ENCODE measurements at regions not wholly inside any gene's neighbourhood (a gene's known extent, or its start where the extent isn't known, plus 50 kb on each side); places are given as distances from the start of the nearest gene placed in this dataset.

- peak; percentile 49 for DNase-seq
- Histone ChIP-seq H3K4me1 (no peaks in the 10 kb centered on the region), H3K9me3 (no peaks in the 10 kb centered on the region), H3K27me3 (no peaks in the 10 kb centered on the region), H3K4me3 (no peak overlapping the region), H3K27ac (no peak overlapping the region), H3K36me3 (no peaks in the 10 kb centered on the region)
- no peak for TF ChIP-seq EP300 (IDR thresholded peaks at IDR 0.05)
- TF ChIP-seq CTCF (IDR thresholded peaks at IDR 0.05) = no peak
- no peak for TF ChIP-seq POLR2A (IDR thresholded peaks at IDR 0.05)
- TF ChIP-seq POLR2AphosphoS5 (IDR thresholded peaks at IDR 0.05) = no peak
- intact Hi-C loops (cut with DNase I) = no loop called here
- 68 to 85% methylated on average over 10 of the region's 10 CpGs for WGBS, 2 donors
Measured at GRCh38 chr1:73180397-73181189, 898.3 kb upstream of the NEGR1 start.

DNA sequence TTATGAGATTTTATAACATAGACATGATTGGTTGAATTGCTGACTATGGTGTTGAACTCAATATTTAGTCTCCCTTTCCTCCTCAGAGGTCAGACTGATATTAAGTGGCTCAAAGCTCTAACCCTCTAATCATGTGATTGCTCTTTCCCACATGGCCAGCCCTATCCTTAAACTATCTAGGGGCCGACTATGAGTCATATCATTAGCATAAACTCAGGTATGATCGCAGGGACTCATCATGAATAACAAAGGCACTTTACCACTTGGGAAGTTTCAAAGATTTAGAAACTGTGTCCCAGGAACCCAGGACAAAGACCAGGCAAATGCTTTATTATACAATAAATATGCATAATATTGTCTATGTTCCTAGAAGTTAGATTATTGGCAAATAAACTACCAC is 894.6 kb upstream of the NEGR1 start:
- WGBS, 2 donors = 75 to 84% methylated on average over 2 of the region's 2 CpGs
- no peaks in the 10 kb centered on the region for H3K27me3 ChIP-seq
- TF ChIP-seq POLR2A (IDR thresholded peaks at IDR 0.05) (no peak), EP300 (IDR thresholded peaks at IDR 0.05) (no peak), CTCF (IDR thresholded peaks at IDR 0.05) (no peak), POLR2AphosphoS5 (IDR thresholded peaks at IDR 0.05) (no peak)
- intact Hi-C loops (cut with DNase I) = no loop called here
- no peaks in the 10 kb centered on the region for H3K9me3 ChIP-seq
- no peak overlapping the region for H3K27ac ChIP-seq
- DNase-seq = no peak
- H3K36me3 ChIP-seq = no peaks in the 10 kb centered on the region
- H3K4me3 ChIP-seq = no peak overlapping the region
- H3K4me1 ChIP-seq = no peaks in the 10 kb centered on the region

GRCh38 chr1:73167009-73167657 is 884.8 kb upstream of the NEGR1 start:
- H3K4me3 ChIP-seq = no peak overlapping the region
- H3K36me3 ChIP-seq = no peaks in the 10 kb centered on the region
- no peaks in the 10 kb centered on the region for H3K9me3 ChIP-seq
- H3K27ac ChIP-seq = no peak overlapping the region
- H3K4me1 ChIP-seq = no peaks in the 10 kb centered on the region
- TF ChIP-seq POLR2AphosphoS5 (IDR thresholded peaks at IDR 0.05) (no peak), CTCF (IDR thresholded peaks at IDR 0.05) (no peak), EP300 (IDR thresholded peaks at IDR 0.05) (no peak), POLR2A (IDR thresholded peaks at IDR 0.05) (no peak)
- intact Hi-C loops (cut with DNase I) = no loop called here
- no peak for DNase-seq
- H3K27me3 ChIP-seq = no peaks in the 10 kb centered on the region
- 42 to 68% methylated on average over 2 of the region's 2 CpGs for WGBS, 2 donors

DNA sequence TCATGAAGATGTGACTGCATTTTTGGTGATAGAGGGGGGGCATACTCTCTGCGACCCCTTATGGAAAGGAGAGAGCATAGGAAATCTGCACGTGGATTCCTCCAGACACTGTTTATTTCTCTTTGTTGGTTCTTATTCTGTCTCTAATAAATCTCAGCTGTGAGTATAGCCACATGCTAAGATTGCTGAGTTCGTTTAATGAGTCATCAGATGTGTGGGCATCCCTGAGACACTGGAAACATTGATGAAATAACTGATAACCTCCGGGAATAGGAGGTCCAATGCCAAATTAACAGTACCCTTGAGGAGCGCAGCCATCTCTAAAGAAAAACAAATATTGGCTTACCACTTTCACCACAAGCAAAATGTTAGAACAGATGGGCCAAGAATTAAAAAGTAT is 880.2 kb upstream of the NEGR1 start:
- no peak for DNase-seq
- no peak for TF ChIP-seq POLR2A (IDR thresholded peaks at IDR 0.05)
- intact Hi-C loops (cut with DNase I) = no loop called here
- H3K27me3 ChIP-seq = no peaks in the 10 kb centered on the region
- H3K4me1 ChIP-seq = no peaks in the 10 kb centered on the region
- H3K9me3 ChIP-seq = no peaks in the 10 kb centered on the region
- H3K4me3 ChIP-seq = no peak overlapping the region
- WGBS, 2 donors = 36 to 48% methylated on average over 5 of the region's 5 CpGs
- H3K36me3 ChIP-seq = no peaks in the 10 kb centered on the region
- no peak overlapping the region for H3K27ac ChIP-seq

GRCh38 chr1:73161418-73161817 is 879.1 kb upstream of the NEGR1 start:
- H3K36me3 ChIP-seq = no peaks in the 10 kb centered on the region
- TF ChIP-seq POLR2AphosphoS5 (IDR thresholded peaks at IDR 0.05) (no peak), CTCF (IDR thresholded peaks at IDR 0.05) (no peak), POLR2A (IDR thresholded peaks at IDR 0.05) (no peak), EP300 (IDR thresholded peaks at IDR 0.05) (no peak)
- H3K27ac ChIP-seq = no peak overlapping the region
- WGBS, 2 donors = 75 to 78% methylated on average over 1 of the region's 1 CpG
- H3K9me3 ChIP-seq = no peaks in the 10 kb centered on the region
- H3K27me3 ChIP-seq = no peaks in the 10 kb centered on the region
- intact Hi-C loops (cut with DNase I) = no loop called here
- H3K4me1 ChIP-seq = no peaks in the 10 kb centered on the region
- DNase-seq = no peak
- H3K4me3 ChIP-seq = no peak overlapping the region

Data from sigmoid colon (tissue), 6 donors.